ENCODE measurements at regions not wholly inside any gene's neighbourhood (a gene's known extent, or its start where the extent isn't known, plus 50 kb on each side); places are given as distances from the start of the nearest gene placed in this dataset.

- no peak for TF ChIP-seq EP300 (IDR thresholded peaks at IDR 0.05)
- no peak for TF ChIP-seq CTCF (IDR thresholded peaks at IDR 0.05)
- no peak for TF ChIP-seq POLR2A (IDR thresholded peaks at IDR 0.05)
- WGBS, 3 donors: 77 to 97% (median 93%) methylated on average over 2 of the region's 2 CpGs
Observed at GRCh38 chr2:236764716-236765115, 195.1 kb downstream of the ACKR3 start.

GRCh38 chr2:236765478-236765877 is 195.9 kb downstream of the ACKR3 start:
- no peaks in the 10 kb centered on the region for H3K36me3 ChIP-seq
- no peaks in the 10 kb centered on the region for H3K27me3 ChIP-seq
- intact Hi-C loops (cut with DNase I): no loop called here
- DNase-seq: no peak
- no peak overlapping the region for H3K27ac ChIP-seq
- peaks cover 2% of the 10 kb centered on the region for H3K4me1 ChIP-seq (ENCODE audit: insufficient read depth)
- no peak overlapping the region for H3K4me3 ChIP-seq
- WGBS, 3 donors: 70 to 81% (median 73%) methylated on average over 3 of the region's 3 CpGs
- no peaks in the 10 kb centered on the region for H3K9me3 ChIP-seq
- TF ChIP-seq CTCF (IDR thresholded peaks at IDR 0.05) (no peak), EP300 (IDR thresholded peaks at IDR 0.05) (no peak), POLR2A (IDR thresholded peaks at IDR 0.05) (no peak)

More at GRCh38 chr2:236764716-236765115, 195.1 kb downstream of the ACKR3 start:
- DNase-seq: no peak
- intact Hi-C loops (cut with DNase I): no loop called here
- H3K4me1 ChIP-seq (ENCODE audit: insufficient read depth): peaks cover 2% of the 10 kb centered on the region
- H3K27ac ChIP-seq: no peak overlapping the region
- no peak overlapping the region for H3K4me3 ChIP-seq
- no peaks in the 10 kb centered on the region for H3K27me3 ChIP-seq
- H3K9me3 ChIP-seq: no peaks in the 10 kb centered on the region
- H3K36me3 ChIP-seq: no peaks in the 10 kb centered on the region

- Histone ChIP-seq H3K4me1 (ENCODE audit: insufficient read depth) (peaks cover 2% of the 10 kb centered on the region), H3K27me3 (no peaks in the 10 kb centered on the region), H3K27ac (no peak overlapping the region), H3K4me3 (no peak overlapping the region), H3K9me3 (no peaks in the 10 kb centered on the region), H3K36me3 (no peaks in the 10 kb centered on the region)
- TF ChIP-seq CTCF (IDR thresholded peaks at IDR 0.05): no peak
- TF ChIP-seq EP300 (IDR thresholded peaks at IDR 0.05): no peak
- 94 to 99% (median 98%) methylated on average over 2 of the region's 2 CpGs for WGBS, 3 donors
- no peak for DNase-seq
- intact Hi-C loops (cut with DNase I): no loop called here
Observed at GRCh38 chr2:236766850-236767249, 197.2 kb downstream of the ACKR3 start.

GRCh38 chr2:236767941-236768340 is 198.3 kb downstream of the ACKR3 start:
- Histone ChIP-seq H3K4me3 (no peak overlapping the region), H3K4me1 (ENCODE audit: insufficient read depth) (peaks cover 2% of the 10 kb centered on the region), H3K9me3 (no peaks in the 10 kb centered on the region), H3K27me3 (no peaks in the 10 kb centered on the region), H3K36me3 (no peaks in the 10 kb centered on the region), H3K27ac (no peak overlapping the region)
- intact Hi-C loops (cut with DNase I): no loop called here
- DNase-seq: no peak
- TF ChIP-seq CTCF (IDR thresholded peaks at IDR 0.05) (no peak), POLR2A (IDR thresholded peaks at IDR 0.05) (no peak), EP300 (IDR thresholded peaks at IDR 0.05) (no peak)
- WGBS, 3 donors: 91 to 96% (median 96%) methylated on average over 7 of the region's 7 CpGs

All from ovary (tissue), 7 donors.